ENCODE measurements at regions not wholly inside any gene's neighbourhood (a gene's known extent, or its start where the extent isn't known, plus 50 kb on each side); places are given as distances from the start of the nearest gene placed in this dataset.

DNA sequence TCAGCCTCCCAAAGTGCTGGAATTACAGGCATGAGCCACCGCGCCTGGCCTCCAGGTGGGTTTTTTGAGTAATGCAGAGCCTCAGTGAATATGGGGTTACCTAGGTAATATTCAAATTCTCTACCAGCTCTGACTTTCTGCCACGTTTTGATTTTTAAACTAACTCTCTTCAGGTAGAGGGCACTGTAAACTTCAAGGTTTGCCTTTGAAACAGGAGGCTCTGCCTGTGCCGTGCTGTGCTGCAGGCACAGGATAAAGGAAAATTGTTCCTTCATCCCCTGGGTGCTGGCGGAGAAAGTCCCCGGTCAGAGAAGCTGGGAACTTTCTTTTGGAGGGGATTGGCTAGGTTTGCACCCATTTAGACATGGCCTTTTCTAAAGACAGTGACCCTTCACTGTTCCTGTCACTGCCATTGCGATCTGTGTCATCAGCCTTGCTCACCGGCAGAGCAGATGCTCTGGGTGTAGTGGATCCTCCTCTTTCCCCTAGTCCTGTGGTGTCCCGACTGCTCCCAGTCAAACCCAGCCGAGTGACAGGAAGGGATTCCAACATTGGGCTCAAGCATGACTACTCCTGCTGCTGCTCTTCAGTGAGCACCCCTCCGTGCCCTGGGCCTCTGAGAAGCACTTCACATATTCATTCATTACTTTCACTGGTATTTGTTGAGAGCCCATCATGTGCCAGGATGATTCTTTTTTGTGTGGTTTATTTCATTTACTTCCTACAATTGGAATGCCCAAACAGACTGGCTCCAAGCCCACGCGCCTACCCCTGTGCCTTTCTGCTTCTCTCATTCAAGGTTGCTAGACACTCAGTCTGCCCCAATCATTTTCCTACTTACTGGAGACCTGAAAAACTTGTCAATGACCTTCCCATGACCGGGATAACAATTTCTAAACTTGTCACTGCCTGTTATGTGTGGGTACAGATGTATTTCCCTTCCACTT is 103.6 kb downstream of the TMEM30B start:
- Histone ChIP-seq H3K9me3 (ENCODE audit: low read length) (no peaks in the 10 kb centered on the region), H3K4me1 (ENCODE audit: insufficient read depth, low read length) (peaks cover 38% of the 10 kb centered on the region), H3K4me3 (ENCODE audit: low read length) (peak overlapping the region; percentile 20; the same call in 1 of the 2 replicates), H3K9me2 (replicated peaks; ENCODE audit: low read length) (no peaks in the 10 kb centered on the region), H3K9ac (ENCODE audit: low read length) (peak overlapping the region; percentile 74), H3K27me3 (ENCODE audit: low read length) (no peaks in the 10 kb centered on the region), H3F3A (ENCODE audit: low read length, unreplicated experiment) (no peaks in the 10 kb centered on the region), H4K20me1 (ENCODE audit: low read length) (no peaks in the 10 kb centered on the region), H2AFZ (ENCODE audit: low read length) (peak overlapping the region; percentile 63; the same call in 1 of the 2 replicates), H3K36me3 (ENCODE audit: low read depth, low read length) (no peaks in the 10 kb centered on the region), H3K79me2 (ENCODE audit: low read length) (no peaks in the 10 kb centered on the region), H3K27ac (ENCODE audit: low read length) (peak overlapping the region; percentile 93), H3K4me2 (ENCODE audit: low read length) (peak overlapping the region; percentile 69)
- POLR2A ChIA-PET (ENCODE audit: unreplicated experiment) = interaction anchor here (0.6 to 0.7 kb wide), 4 partner anchors 79 to 414 kb away, joined by 3 to 12 read pairs (median 7); no protein-coding TSS in a partner anchor
- no peak for TF ChIP-seq EZH2 (IDR thresholded peaks at IDR 0.05; ENCODE audit: low read length, unreplicated experiment)
- TF ChIP-seq, protein P1, sequence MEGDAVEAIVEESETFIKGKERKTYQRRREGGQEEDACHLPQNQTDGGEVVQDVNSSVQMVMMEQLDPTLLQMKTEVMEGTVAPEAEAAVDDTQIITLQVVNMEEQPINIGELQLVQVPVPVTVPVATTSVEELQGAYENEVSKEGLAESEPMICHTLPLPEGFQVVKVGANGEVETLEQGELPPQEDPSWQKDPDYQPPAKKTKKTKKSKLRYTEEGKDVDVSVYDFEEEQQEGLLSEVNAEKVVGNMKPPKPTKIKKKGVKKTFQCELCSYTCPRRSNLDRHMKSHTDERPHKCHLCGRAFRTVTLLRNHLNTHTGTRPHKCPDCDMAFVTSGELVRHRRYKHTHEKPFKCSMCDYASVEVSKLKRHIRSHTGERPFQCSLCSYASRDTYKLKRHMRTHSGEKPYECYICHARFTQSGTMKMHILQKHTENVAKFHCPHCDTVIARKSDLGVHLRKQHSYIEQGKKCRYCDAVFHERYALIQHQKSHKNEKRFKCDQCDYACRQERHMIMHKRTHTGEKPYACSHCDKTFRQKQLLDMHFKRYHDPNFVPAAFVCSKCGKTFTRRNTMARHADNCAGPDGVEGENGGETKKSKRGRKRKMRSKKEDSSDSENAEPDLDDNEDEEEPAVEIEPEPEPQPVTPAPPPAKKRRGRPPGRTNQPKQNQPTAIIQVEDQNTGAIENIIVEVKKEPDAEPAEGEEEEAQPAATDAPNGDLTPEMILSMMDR (conservative IDR thresholded peaks at IDR 0.05; ENCODE audit: low read depth, low read length) = no peak
- TF ChIP-seq EZH2phosphoT487 (IDR thresholded peaks at IDR 0.05; ENCODE audit: borderline replicate concordance, low read length) = no peak
- BruUV-seq (replicated peaks) = no TSS peak
- peak; percentile 4 for ATAC-seq
- CTCF ChIA-PET = no interaction called here
- intact Hi-C loops (cut with micrococcal nuclease) = loop anchor here (1.0 to 5.0 kb wide), 3 partner anchors 74 to 152 kb away; no protein-coding TSS in a partner anchor
- peak; percentile 49 for DNase-seq

DNA sequence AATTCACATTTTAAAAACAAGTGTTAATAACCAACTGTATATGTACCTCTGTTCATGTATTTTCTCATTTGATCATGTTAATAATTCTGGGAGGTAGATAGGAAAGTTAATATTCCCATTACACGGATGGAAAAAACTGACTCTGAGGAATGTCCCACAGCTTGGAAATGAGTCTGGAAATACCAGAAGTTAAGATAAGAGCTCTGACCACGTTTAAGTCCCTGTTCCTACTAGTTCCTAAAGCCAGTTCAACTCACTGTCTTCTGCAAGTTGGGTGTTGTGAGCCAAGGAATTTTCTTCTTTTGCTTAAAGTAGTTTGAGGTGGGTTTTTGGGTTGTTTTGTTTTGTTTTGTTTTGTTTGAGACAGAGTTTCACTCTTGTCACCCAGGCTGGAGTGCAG is 104.5 kb downstream of the TMEM30B start:
- ATAC-seq = no peak
- Histone ChIP-seq H3K36me3 (ENCODE audit: low read depth, low read length) (no peaks in the 10 kb centered on the region), H3K27me3 (ENCODE audit: low read length) (no peaks in the 10 kb centered on the region), H4K20me1 (ENCODE audit: low read length) (no peaks in the 10 kb centered on the region), H3K4me1 (ENCODE audit: insufficient read depth, low read length) (peaks cover 38% of the 10 kb centered on the region), H2AFZ (ENCODE audit: low read length) (no peak overlapping the region), H3K9ac (ENCODE audit: low read length) (no peak overlapping the region), H3K9me2 (replicated peaks; ENCODE audit: low read length) (no peaks in the 10 kb centered on the region), H3K9me3 (ENCODE audit: low read length) (no peaks in the 10 kb centered on the region), H3F3A (ENCODE audit: low read length, unreplicated experiment) (no peaks in the 10 kb centered on the region), H3K4me2 (ENCODE audit: low read length) (no peak overlapping the region), H3K27ac (ENCODE audit: low read length) (no peak overlapping the region), H3K79me2 (ENCODE audit: low read length) (no peaks in the 10 kb centered on the region), H3K4me3 (ENCODE audit: low read length) (no peak overlapping the region)
- intact Hi-C loops (cut with micrococcal nuclease) = loop anchor here (5.0 kb wide), 1 partner anchor 99 kb away; no protein-coding TSS in a partner anchor
- BruUV-seq (replicated peaks) = no TSS peak
- ChIA-PET POLR2A (ENCODE audit: unreplicated experiment) (interaction anchor here (0.6 kb wide), 1 partner anchor 369 kb away, joined by 12 read pairs; no protein-coding TSS in a partner anchor), CTCF (interaction anchor here (0.6 kb wide), 1 partner anchor 69 kb away, joined by 3 read pairs; no protein-coding TSS in a partner anchor)
- no peak for DNase-seq
- TF ChIP-seq, protein P1 (conservative IDR thresholded peaks at IDR 0.05; ENCODE audit: low read depth, low read length) = no peak

Data from PC-3 (cell line).